WI38 (cell line): ENCODE measurements at regions not wholly inside any gene's neighbourhood (a gene's known extent, or its start where the extent isn't known, plus 50 kb on each side); places are given as distances from the start of the nearest gene placed in this dataset.

Source experiments
- H3K4me3 ChIP-seq: 2 replicates; pipeline ENCODE4 v1.5.1; 2011; ENCODE audit warnings: low read depth, mild to moderate bottlenecking, control low read depth, low read length
- CTCF ChIP-seq: IDR thresholded peaks from 2 replicates; pipeline ENCODE4 v1.5.1; 2012; ENCODE audit warnings: low read depth, mild to moderate bottlenecking, control low read depth, low read length

- no peak overlapping the region for H3K4me3 ChIP-seq
- TF ChIP-seq CTCF = no peak
Observed at GRCh38 chr7:45366475-45366874, 207.7 kb upstream of the ADCY1 start.

GRCh38 chr7:45367026-45367425 lies 207.1 kb upstream of the ADCY1 start:
- no peak for TF ChIP-seq CTCF
- H3K4me3 ChIP-seq = no peak overlapping the region

GRCh38 chr7:45368129-45368807 lies 205.9 kb upstream of the ADCY1 start:
- no peak for TF ChIP-seq CTCF
- no peak overlapping the region for H3K4me3 ChIP-seq

- H3K4me3 ChIP-seq = no peak overlapping the region
- TF ChIP-seq CTCF = no peak
Observed at GRCh38 chr7:45384499-45384898, 189.7 kb upstream of the ADCY1 start.

GRCh38 chr7:45387837-45388236 lies 186.3 kb upstream of the ADCY1 start:
- no peak for TF ChIP-seq CTCF
- H3K4me3 ChIP-seq = no peak overlapping the region

- no peak for TF ChIP-seq CTCF
- H3K4me3 ChIP-seq = no peak overlapping the region
Observed at GRCh38 chr7:45389073-45389872, 184.9 kb upstream of the ADCY1 start.

GRCh38 chr7:45390180-45390579 lies 184.0 kb upstream of the ADCY1 start:
- TF ChIP-seq CTCF = no peak
- H3K4me3 ChIP-seq = no peak overlapping the region
